ENCODE measurements at regions not wholly inside any gene's neighbourhood (a gene's known extent, or its start where the extent isn't known, plus 50 kb on each side); places are given as distances from the start of the nearest gene placed in this dataset.

- no peak for DNase-seq
These were observed 220.9 kb downstream of the IRX2 start for GRCh38 chr5:2530609-2531008.

GRCh38 chr5:2529371-2530092 lies 221.9 kb downstream of the IRX2 start:
- DNase-seq: no peak

GRCh38 chr5:2525351-2525750 lies 226.1 kb downstream of the IRX2 start:
- DNase-seq: peak; percentile 2

GRCh38 chr5:2524620-2525019 lies 226.9 kb downstream of the IRX2 start:
- no peak for DNase-seq

GRCh38 chr5:2523180-2523579 lies 228.3 kb downstream of the IRX2 start:
- no peak for DNase-seq

- DNase-seq: no peak
These were observed 229.1 kb downstream of the IRX2 start for GRCh38 chr5:2522372-2522771.

- no peak for DNase-seq
These were observed 232.3 kb downstream of the IRX2 start for GRCh38 chr5:2519153-2519552.

GRCh38 chr5:2517451-2517850 lies 234.0 kb downstream of the IRX2 start:
- no peak for DNase-seq

- no peak for DNase-seq
These were observed 236.2 kb downstream of the IRX2 start for GRCh38 chr5:2515180-2515764.

- DNase-seq: no peak
These were observed 237.0 kb downstream of the IRX2 start for GRCh38 chr5:2514484-2514883.

GRCh38 chr5:2511706-2512105 lies 239.8 kb downstream of the IRX2 start:
- DNase-seq: no peak

GRCh38 chr5:2511126-2511525 lies 240.4 kb downstream of the IRX2 start:
- DNase-seq: no peak

GRCh38 chr5:2509527-2509926 lies 241.9 kb downstream of the IRX2 start:
- no peak for DNase-seq

- DNase-seq: no peak
These were observed 243.0 kb downstream of the IRX2 start for GRCh38 chr5:2508514-2508913.

GRCh38 chr5:2507611-2508010 lies 243.9 kb downstream of the IRX2 start:
- DNase-seq: no peak

- DNase-seq: no peak
These were observed 244.9 kb downstream of the IRX2 start for GRCh38 chr5:2506603-2507002.

GRCh38 chr5:2505217-2505616 lies 246.3 kb downstream of the IRX2 start:
- no peak for DNase-seq

GRCh38 chr5:2502970-2503594 lies 248.4 kb downstream of the IRX2 start:
- no peak for DNase-seq

- no peak for DNase-seq
These were observed 251.6 kb downstream of the IRX2 start for GRCh38 chr5:2499917-2500316.

GRCh38 chr5:2496891-2497290 lies 254.6 kb downstream of the IRX2 start:
- DNase-seq: no peak

GRCh38 chr5:2496126-2496525 lies 255.4 kb downstream of the IRX2 start:
- no peak for DNase-seq

GRCh38 chr5:2493356-2493755 lies 258.1 kb downstream of the IRX2 start:
- DNase-seq: no peak

GRCh38 chr5:2492476-2492875 lies 259.0 kb downstream of the IRX2 start:
- no peak for DNase-seq

GRCh38 chr5:2491846-2492245 lies 259.6 kb downstream of the IRX2 start:
- DNase-seq: no peak

GRCh38 chr5:2489306-2489705 lies 262.2 kb downstream of the IRX2 start:
- DNase-seq: no peak
